ENCODE measurements at regions not wholly inside any gene's neighbourhood (a gene's known extent, or its start where the extent isn't known, plus 50 kb on each side); places are given as distances from the start of the nearest gene placed in this dataset.

DNA sequence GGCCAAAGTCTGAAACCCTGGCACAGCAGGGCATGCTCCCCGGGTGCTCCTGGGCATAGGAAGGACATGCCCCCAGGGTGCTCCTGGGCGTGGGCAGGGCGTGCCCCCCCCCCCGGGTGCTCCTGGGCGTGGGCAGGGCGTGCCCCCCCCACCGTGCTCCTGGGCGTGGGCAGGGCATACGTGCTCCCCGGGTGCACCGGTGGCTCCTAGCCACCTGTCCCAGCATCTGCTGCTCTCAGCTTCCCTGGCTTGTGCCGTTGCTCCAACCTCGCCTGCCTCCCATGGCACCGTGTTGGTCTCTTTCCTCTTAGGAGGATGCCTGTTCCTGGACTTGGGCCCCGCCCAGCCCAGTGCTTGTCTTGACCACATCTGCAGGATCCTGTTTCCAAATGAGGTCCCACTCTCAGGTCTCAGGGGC is 95.6 kb upstream of the CTDP1 start:
- TF ChIP-seq, protein P1, sequence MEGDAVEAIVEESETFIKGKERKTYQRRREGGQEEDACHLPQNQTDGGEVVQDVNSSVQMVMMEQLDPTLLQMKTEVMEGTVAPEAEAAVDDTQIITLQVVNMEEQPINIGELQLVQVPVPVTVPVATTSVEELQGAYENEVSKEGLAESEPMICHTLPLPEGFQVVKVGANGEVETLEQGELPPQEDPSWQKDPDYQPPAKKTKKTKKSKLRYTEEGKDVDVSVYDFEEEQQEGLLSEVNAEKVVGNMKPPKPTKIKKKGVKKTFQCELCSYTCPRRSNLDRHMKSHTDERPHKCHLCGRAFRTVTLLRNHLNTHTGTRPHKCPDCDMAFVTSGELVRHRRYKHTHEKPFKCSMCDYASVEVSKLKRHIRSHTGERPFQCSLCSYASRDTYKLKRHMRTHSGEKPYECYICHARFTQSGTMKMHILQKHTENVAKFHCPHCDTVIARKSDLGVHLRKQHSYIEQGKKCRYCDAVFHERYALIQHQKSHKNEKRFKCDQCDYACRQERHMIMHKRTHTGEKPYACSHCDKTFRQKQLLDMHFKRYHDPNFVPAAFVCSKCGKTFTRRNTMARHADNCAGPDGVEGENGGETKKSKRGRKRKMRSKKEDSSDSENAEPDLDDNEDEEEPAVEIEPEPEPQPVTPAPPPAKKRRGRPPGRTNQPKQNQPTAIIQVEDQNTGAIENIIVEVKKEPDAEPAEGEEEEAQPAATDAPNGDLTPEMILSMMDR (IDR thresholded peaks at IDR 0.05), result no peak
- TF ChIP-seq POLR2A (IDR thresholded peaks at IDR 0.05), result no peak
- H3K4me3 ChIP-seq (ENCODE audit: low read depth, poor library complexity, severe bottlenecking), result no peak overlapping the region
- peak in 1 of 2 donors; percentile 77 for DNase-seq (ENCODE audit: low spot score in 2 of 2)
- WGBS, 2 donors, result 40 to 42% methylated on average over 4 to 10 of the region's 15 CpGs
- intact Hi-C loops (cut with DNase I; ENCODE audit: low total_unique reads), result no loop called here

DNA sequence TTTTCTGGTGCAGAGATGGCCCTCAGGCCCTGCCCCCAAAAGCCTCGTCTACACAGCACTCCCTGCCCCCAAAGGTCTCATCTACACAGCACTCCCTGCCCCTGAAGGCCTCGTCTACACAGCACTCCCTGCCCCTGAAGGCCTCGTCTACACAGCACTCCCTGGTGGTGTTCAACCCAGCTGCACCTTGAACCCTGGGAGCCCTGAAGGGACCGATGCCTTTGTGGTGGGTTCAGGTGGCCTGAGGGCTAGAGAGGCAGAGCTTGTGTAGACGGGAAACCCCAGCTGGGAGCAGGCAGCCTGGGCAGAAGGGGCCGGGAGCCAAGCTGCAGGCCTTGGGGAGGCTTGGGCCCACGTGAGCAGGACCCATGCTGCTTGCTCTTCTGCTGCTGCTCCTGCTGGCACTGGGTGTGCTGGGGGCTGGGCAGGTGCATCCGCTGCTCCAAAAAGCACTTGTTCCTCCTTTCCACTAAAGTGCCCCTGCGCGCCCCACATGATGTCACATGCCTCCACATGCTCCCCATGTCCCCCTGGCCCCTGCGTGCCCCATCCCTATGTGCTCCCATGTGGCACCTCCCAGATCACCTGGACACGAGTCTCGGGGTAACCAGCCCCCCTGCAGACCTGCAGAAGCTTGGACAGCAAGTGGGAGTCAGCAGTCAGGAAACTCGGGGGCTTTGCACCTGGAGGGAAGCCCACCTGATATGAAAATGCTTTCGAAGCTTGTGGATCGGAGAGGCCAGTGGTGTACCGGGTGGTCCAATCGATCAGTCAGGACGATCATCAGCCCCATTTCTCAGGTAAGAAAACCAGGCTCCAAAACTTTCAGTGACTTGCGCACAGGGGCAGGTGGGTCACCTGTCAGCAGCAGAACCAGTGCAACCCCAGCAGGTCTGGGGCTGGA is 94.9 kb upstream of the CTDP1 start:
- intact Hi-C loops (cut with DNase I; ENCODE audit: low total_unique reads), result no loop called here
- TF ChIP-seq, protein P1 (IDR thresholded peaks at IDR 0.05), result no peak
- no peak for TF ChIP-seq POLR2A (IDR thresholded peaks at IDR 0.05)
- H3K4me3 ChIP-seq (ENCODE audit: low read depth, poor library complexity, severe bottlenecking), result no peak overlapping the region
- 77 to 81% methylated on average over 20 of the region's 20 CpGs for WGBS, 2 donors
- peak in 1 of 2 donors; percentile 74 for DNase-seq (ENCODE audit: low spot score in 2 of 2)

DNA sequence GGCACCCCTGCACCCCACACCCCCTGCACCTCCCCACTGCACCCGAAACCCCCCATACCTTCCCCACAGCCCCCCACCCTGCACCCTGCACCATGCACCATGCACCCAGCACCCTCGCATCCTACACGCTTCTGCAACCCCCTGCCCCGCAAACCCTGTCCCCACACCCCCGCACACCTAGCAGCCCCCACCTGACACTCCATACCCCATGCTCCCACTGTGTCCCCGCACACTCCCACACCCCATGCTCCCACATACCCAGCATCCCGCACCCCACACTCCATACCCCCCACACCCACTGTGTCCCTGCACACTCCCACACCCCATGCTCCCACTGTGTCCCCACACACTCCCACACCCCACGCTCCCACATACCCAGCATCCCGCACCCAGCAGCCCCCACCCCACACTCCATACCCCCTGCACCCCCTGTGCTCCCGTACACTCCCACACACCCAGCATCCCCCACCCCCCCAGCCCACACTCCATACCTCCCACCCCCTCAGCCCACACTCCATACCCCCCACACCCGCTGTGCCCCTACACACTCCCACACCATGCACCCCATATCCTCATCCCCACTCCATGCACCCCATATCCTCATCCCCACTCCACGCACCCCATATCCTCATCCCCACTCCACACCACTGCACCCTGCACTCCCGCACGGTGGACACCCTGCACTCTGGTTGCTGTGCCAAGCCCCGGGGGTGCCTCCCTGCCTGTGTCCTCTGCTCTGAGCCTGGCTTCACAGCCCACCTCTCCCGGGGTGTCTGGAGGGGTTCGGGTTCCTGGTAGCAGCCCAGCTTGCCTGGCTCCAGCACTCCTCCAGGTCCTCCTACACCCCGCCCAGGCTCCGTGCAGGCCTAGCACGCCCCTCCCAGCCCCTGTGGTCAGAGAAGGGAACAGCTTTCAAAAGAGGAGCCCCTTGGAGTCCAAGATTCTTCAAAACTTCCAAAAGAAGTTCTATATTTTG is 93.9 kb upstream of the CTDP1 start:
- 78 to 85% methylated on average over 20 of the region's 20 CpGs for WGBS, 2 donors
- intact Hi-C loops (cut with DNase I; ENCODE audit: low total_unique reads), result no loop called here
- TF ChIP-seq, protein P1 (IDR thresholded peaks at IDR 0.05), result no peak
- TF ChIP-seq POLR2A (IDR thresholded peaks at IDR 0.05), result no peak
- DNase-seq (ENCODE audit: low spot score in 2 of 2), result peak in 1 of 2 donors; percentile 81
- H3K4me3 ChIP-seq (ENCODE audit: low read depth, poor library complexity, severe bottlenecking), result no peak overlapping the region

DNA sequence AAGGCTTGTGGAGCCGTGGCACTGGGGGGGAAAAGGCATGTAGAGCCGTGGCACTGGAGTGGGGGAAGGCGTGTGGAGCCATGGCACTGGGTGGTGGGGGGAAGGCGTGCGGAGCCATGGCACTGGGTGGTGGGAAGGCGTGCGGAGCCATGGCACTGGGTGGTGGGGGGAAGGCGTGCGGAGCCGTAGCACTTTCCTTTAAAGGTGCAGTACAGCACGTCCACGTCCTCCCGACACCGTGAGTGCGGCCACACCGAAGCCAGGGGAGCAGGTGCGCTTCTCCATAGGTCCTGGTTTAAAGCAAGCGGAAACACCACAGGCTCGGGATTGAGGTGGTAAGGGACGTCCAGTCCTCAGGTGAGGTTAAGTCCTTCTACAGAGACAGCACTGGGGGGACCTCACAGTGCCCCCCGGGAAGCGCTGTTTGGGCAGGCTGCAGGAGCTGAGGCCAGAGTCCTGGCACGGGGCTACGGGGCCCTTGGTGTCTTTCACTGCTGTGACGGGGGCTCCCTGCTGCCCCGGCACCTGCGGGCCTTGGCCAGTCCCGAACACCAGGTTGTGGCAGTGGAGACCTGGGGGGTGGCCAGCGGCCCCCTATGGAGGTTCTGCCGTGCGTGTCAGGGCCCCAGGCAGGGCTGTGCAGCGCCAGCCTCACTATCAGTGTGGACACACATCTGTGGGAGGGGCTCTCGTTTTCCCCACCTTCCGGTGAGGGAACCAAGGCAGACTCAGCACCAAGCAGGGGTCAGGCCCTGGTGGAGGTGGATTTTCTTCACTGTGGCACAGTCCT is 93.0 kb upstream of the CTDP1 start:
- peak in 1 of 2 donors; percentile 78 for DNase-seq (ENCODE audit: low spot score in 2 of 2)
- intact Hi-C loops (cut with DNase I; ENCODE audit: low total_unique reads), result no loop called here
- 86 to 91% methylated on average over 22 to 31 of the region's 34 CpGs for WGBS, 2 donors
- no peak for TF ChIP-seq POLR2A (IDR thresholded peaks at IDR 0.05)
- TF ChIP-seq, protein P1 (IDR thresholded peaks at IDR 0.05), result no peak
- no peak overlapping the region for H3K4me3 ChIP-seq (ENCODE audit: low read depth, poor library complexity, severe bottlenecking)

DNA sequence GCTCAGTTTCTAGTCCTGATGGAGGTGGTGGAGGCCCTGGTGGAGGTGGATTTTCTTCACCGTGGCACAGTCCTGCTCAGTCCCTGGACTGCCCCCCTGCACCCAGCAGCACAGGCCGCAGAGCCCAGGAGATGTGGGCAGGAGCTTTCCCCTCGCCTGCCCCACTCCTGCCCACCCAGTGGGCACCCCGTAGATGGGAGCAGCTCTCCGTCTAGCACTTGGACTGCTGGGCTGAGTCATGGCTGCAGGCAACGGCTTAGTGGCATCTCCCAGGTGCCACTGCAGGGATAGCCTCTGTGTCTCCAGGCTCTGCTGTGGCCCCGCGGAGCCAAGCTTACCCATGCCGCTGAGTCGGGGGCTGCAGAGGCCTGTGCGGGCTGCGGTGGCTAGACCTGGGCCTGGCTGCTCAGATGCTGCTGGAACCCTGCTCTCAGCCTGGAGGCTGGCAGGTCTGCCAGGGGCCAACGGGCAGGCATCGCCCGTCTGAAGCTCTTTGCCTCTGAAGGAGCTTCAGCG is 92.3 kb upstream of the CTDP1 start:
- H3K4me3 ChIP-seq (ENCODE audit: low read depth, poor library complexity, severe bottlenecking), result no peak overlapping the region
- WGBS, 2 donors, result 86 to 92% methylated on average over 12 to 15 of the region's 16 CpGs
- intact Hi-C loops (cut with DNase I; ENCODE audit: low total_unique reads), result no loop called here
- TF ChIP-seq POLR2A (IDR thresholded peaks at IDR 0.05), result no peak
- TF ChIP-seq, protein P1 (IDR thresholded peaks at IDR 0.05), result no peak
- DNase-seq (ENCODE audit: low spot score in 2 of 2), result peak in 1 of 2 donors; percentile 73

All from lower leg skin (tissue), 4 donors.